MM.1S (cell line): ENCODE measurements at regions not wholly inside any gene's neighbourhood (a gene's known extent, or its start where the extent isn't known, plus 50 kb on each side); places are given as distances from the start of the nearest gene placed in this dataset.

Source experiments
- DNase-seq: peaks from one replicate; pipeline ENCODE4 v3.0.0-alpha.2; 2015
- H2AFZ ChIP-seq: fragments of 300-600 bp; sonication (generic); 2 replicates; pipeline ENCODE4 v1.6.0; 2016; ENCODE audit warnings: antibody characterized with exemption, low read length
- H3F3A ChIP-seq: fragments of 300-600 bp; sonication (generic); 2 replicates; pipeline ENCODE4 v1.6.1; 2016; ENCODE audit warnings: mild to moderate bottlenecking, antibody characterized with exemption, low read length, moderate library complexity, mixed read lengths; ENCODE audit not compliant: insufficient read depth
- H3K27ac ChIP-seq: fragments of 300-600 bp; sonication (generic); 2 replicates; pipeline ENCODE4 v1.5.1; 2016; ENCODE audit warnings: mild to moderate bottlenecking, low read length
- H3K27me3 ChIP-seq: fragments of 300-600 bp; sonication (generic); replicated peaks from 2 replicates; pipeline ENCODE4 v1.6.0; 2016; ENCODE audit warnings: low read length; ENCODE audit not compliant: insufficient read depth
- H3K36me3 ChIP-seq: fragments of 300-600 bp; sonication (generic); replicated peaks from 2 replicates; pipeline ENCODE4 v1.6.1; 2016; ENCODE audit warnings: mild to moderate bottlenecking, low read length, mixed read lengths; ENCODE audit not compliant: insufficient read depth
- H3K4me1 ChIP-seq: fragments of 300-600 bp; sonication (generic); 2 replicates; pipeline ENCODE4 v1.6.1; 2016; ENCODE audit warnings: low read length, mixed read lengths
- H3K4me2 ChIP-seq: fragments of 300-600 bp; sonication (generic); 2 replicates; pipeline ENCODE4 v1.6.0; 2016; ENCODE audit warnings: low read depth, low read length
- H3K4me3 ChIP-seq: fragments of 300-600 bp; sonication (generic); 2 replicates; pipeline ENCODE4 v1.5.1; 2016; ENCODE audit warnings: low read length, mixed read lengths
- H3K79me2 ChIP-seq: fragments of 300-600 bp; sonication (generic); 2 replicates; pipeline ENCODE4 v1.6.1; 2016; ENCODE audit warnings: mixed run types, low read length, mixed read lengths
- H3K9ac ChIP-seq: fragments of 300-600 bp; sonication (generic); 2 replicates; pipeline ENCODE4 v1.6.1; 2016; ENCODE audit warnings: low read length, mixed read lengths
- H3K9me2 ChIP-seq: fragments of 300-600 bp; sonication (generic); replicated peaks from 2 replicates; pipeline ENCODE4 v1.6.1; 2016; ENCODE audit warnings: mild to moderate bottlenecking, low read length, mixed read lengths; ENCODE audit not compliant: insufficient read depth
- H3K9me3 ChIP-seq: fragments of 300-600 bp; sonication (generic); replicated peaks from 2 replicates; pipeline ENCODE4 v1.6.1; 2016; ENCODE audit warnings: mild to moderate bottlenecking, low read length, mixed read lengths; ENCODE audit not compliant: insufficient read depth
- H4K20me1 ChIP-seq: fragments of 300-600 bp; sonication (generic); 2 replicates; pipeline ENCODE4 v1.6.1; 2016; ENCODE audit warnings: mild to moderate bottlenecking, low read length, moderate library complexity, mixed read lengths; ENCODE audit not compliant: insufficient read depth
- CTCF ChIP-seq: fragments of 300-600 bp; sonication (generic); IDR thresholded peaks from 2 replicates; pipeline ENCODE4 v1.5.1; 2016; ENCODE audit warnings: antibody characterized with exemption, low read length, mixed read lengths
- EZH2 ChIP-seq: fragments of 300-600 bp; sonication (generic); optimal IDR thresholded peaks from 2 replicates; pipeline ENCODE3; 2017; ENCODE audit warnings: low read depth, mild to moderate bottlenecking, antibody characterized with exemption, low read length, mixed read lengths
- EZH2phosphoT487 ChIP-seq: fragments of 300-600 bp; sonication (generic); IDR thresholded peaks from 2 replicates; pipeline ENCODE4 v1.6.1; 2018; ENCODE audit warnings: antibody characterized with exemption, low read length

GRCh38 chr15:70358871-70359647, 261.3 kb upstream of the TLE3 start:
- Histone ChIP-seq H3K36me3 (no peaks in the 10 kb centered on the region), H4K20me1 (no peaks in the 10 kb centered on the region)

GRCh38 chr15:70358011-70358819, 260.5 kb upstream of the TLE3 start:
- DNase-seq, result no peak
- no peaks in the 10 kb centered on the region; the same call in 1 of the 2 replicates for H3K4me1 ChIP-seq

More at GRCh38 chr15:70358871-70359647, 261.3 kb upstream of the TLE3 start:
- Histone ChIP-seq H3K4me2 (no peak overlapping the region), H3K9ac (no peak overlapping the region), H2AFZ (no peak overlapping the region), H3K9me3 (no peaks in the 10 kb centered on the region), H3K79me2 (no peaks in the 10 kb centered on the region), H3K4me1 (no peaks in the 10 kb centered on the region; the same call in 1 of the 2 replicates), H3K27ac (no peak overlapping the region), H3F3A (no peaks in the 10 kb centered on the region), H3K9me2 (no peaks in the 10 kb centered on the region), H3K27me3 (no peaks in the 10 kb centered on the region), H3K4me3 (no peak overlapping the region)
- DNase-seq, result no peak
- TF ChIP-seq EZH2 (no peak), CTCF (no peak)

GRCh38 chr15:70357453-70357852, 259.7 kb upstream of the TLE3 start:
- no peak overlapping the region for H3K4me3 ChIP-seq
- no peaks in the 10 kb centered on the region for H3K9me3 ChIP-seq
- no peaks in the 10 kb centered on the region for H3K27me3 ChIP-seq
- H3K4me1 ChIP-seq, result no peaks in the 10 kb centered on the region
- H3K4me2 ChIP-seq, result no peak overlapping the region
- H3K36me3 ChIP-seq, result no peaks in the 10 kb centered on the region
- TF ChIP-seq EZH2 (no peak), CTCF (no peak), EZH2phosphoT487 (no peak)
- no peaks in the 10 kb centered on the region for H3K9me2 ChIP-seq
- H3F3A ChIP-seq, result no peaks in the 10 kb centered on the region
- H3K27ac ChIP-seq, result no peak overlapping the region
- H4K20me1 ChIP-seq, result no peaks in the 10 kb centered on the region
- DNase-seq, result no peak
- H2AFZ ChIP-seq, result no peak overlapping the region
- no peaks in the 10 kb centered on the region for H3K79me2 ChIP-seq
- H3K9ac ChIP-seq, result no peak overlapping the region

More at GRCh38 chr15:70358011-70358819, 260.5 kb upstream of the TLE3 start:
- Histone ChIP-seq H3K4me3 (no peak overlapping the region), H3K36me3 (no peaks in the 10 kb centered on the region), H3K9ac (no peak overlapping the region), H3K4me2 (no peak overlapping the region), H4K20me1 (no peaks in the 10 kb centered on the region), H3K9me2 (no peaks in the 10 kb centered on the region), H3K27me3 (no peaks in the 10 kb centered on the region), H2AFZ (no peak overlapping the region), H3K9me3 (no peaks in the 10 kb centered on the region), H3K27ac (no peak overlapping the region), H3K79me2 (no peaks in the 10 kb centered on the region), H3F3A (no peaks in the 10 kb centered on the region)
- no peak for TF ChIP-seq EZH2phosphoT487
- TF ChIP-seq CTCF, result no peak
- TF ChIP-seq EZH2, result no peak
